Epithelial cell of proximal tubule (primary cell): ENCODE measurements at regions not wholly inside any gene's neighbourhood (a gene's known extent, or its start where the extent isn't known, plus 50 kb on each side); places are given as distances from the start of the nearest gene placed in this dataset.
"Not testable (repeated sequence)": the region's sequence is repeated elsewhere in the genome, so short reads cannot be mapped to it uniquely, and the experiment has no call there.

Experiments
- DNase-seq: peaks from one replicate; pipeline ENCODE4 v3.0.0-alpha.2; 2011; ENCODE audit warnings: low read depth
- H3K4me3 ChIP-seq: 2 replicates; pipeline ENCODE4 v1.5.1; 2011; ENCODE audit warnings: low read depth, mild to moderate bottlenecking, low read length
- CTCF ChIP-seq: conservative IDR thresholded peaks from 2 replicates; pipeline ENCODE4 v1.5.1; 2012; ENCODE audit warnings: low read depth, mild to moderate bottlenecking, low read length

- no peak for DNase-seq
- H3K4me3 ChIP-seq, result no peak overlapping the region
- TF ChIP-seq CTCF, result peak; percentile 55
Measured at GRCh38 chr13:37960427-37960826, 90.9 kb upstream of the TRPC4 start.

- TF ChIP-seq CTCF, result no peak
- DNase-seq, result no peak
- no peak overlapping the region for H3K4me3 ChIP-seq
Measured at GRCh38 chr13:37959284-37959683, 89.7 kb upstream of the TRPC4 start.

DNA sequence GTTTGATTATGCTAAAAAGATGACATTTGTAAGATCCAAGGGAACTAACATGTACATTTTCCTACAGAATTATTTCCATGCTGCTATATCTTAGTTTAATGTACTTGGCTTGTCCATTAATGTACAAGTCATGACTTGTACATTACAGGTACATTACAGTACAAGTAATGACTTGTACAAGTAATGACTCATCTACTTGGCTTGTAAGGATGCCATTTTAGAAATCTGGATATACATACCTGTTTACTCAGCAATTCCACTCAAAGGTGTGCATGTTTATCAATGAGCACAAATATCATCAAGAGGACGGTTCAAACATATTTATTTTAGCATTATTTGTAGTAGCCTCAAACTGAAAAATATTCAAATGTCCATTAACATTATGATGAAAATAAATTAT is 87.0 kb upstream of the TRPC4 start:
- no peak overlapping the region for H3K4me3 ChIP-seq
- TF ChIP-seq CTCF, result no peak
- no peak for DNase-seq

GRCh38 chr13:37954597-37954996 is 85.0 kb upstream of the TRPC4 start:
- H3K4me3 ChIP-seq, DNase-seq: not testable (repeated sequence)

- H3K4me3 ChIP-seq, result no peak overlapping the region
- no peak for TF ChIP-seq CTCF
- no peak for DNase-seq
Measured at GRCh38 chr13:37954191-37954590, 84.6 kb upstream of the TRPC4 start.

DNA sequence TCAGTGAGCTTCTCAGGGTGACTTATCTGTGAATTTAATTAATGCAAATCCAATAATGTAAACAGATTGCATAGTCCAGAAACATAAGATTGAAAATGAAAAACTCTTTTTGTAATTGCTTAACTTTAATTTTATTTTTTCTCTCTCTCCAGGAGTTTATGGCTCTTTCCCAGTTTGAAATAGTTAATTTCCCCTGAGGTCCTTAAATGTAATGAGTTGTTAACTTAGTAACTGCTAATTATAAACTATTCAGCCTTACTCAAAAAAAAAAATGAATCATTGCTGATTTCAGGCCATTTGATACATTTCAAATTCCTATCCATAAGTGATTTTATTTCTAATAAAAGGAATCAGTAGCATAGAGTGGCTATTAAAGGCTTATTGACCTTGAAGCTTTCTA is 84.1 kb upstream of the TRPC4 start:
- no peak for DNase-seq
- TF ChIP-seq CTCF, result no peak
- H3K4me3 ChIP-seq, result no peak overlapping the region

- no peak for DNase-seq
- no peak for TF ChIP-seq CTCF
- no peak overlapping the region for H3K4me3 ChIP-seq
Measured at GRCh38 chr13:37950016-37950415, 80.4 kb upstream of the TRPC4 start.
